ENCODE measurements at regions not wholly inside any gene's neighbourhood (a gene's known extent, or its start where the extent isn't known, plus 50 kb on each side); places are given as distances from the start of the nearest gene placed in this dataset.

- intact Hi-C loops (cut with micrococcal nuclease) (loop anchor here (10.0 kb wide), 1 partner anchor 295 kb away; no protein-coding TSS in a partner anchor), dilution Hi-C loops (cut with MboI; ENCODE audit: extremely low pct_ligation_motif_present, low sequenced_read_pairs) (no loop called here)
- H3K4me3 ChIP-seq (replicated peaks in 1 of 3; ENCODE audit: insufficient read depth in 1 of 3, low read depth in 1 of 3, low read length in 3 of 3): no peak overlapping the region
- H3K27me3 ChIP-seq (ENCODE audit: control insufficient read depth in 2 of 2, insufficient read depth in 2 of 2, low read length in 2 of 2): no peaks in the 10 kb centered on the region
- H3K4me1 ChIP-seq (ENCODE audit: control insufficient read depth, extremely low read depth, insufficient read depth, low read length): no peaks in the 10 kb centered on the region
- H3K9me1 ChIP-seq (replicated peaks; ENCODE audit: control insufficient read depth, extremely low read depth, insufficient read depth, low read length): no peaks in the 10 kb centered on the region
- no peak for DNase-seq (ENCODE audit: low read depth, low spot score)
- H3K27ac ChIP-seq (ENCODE audit: insufficient read depth, low read depth, low read length): no peak overlapping the region
- ChIA-PET POLR2A (no interaction called here), CTCF (interaction anchor here (1.5 kb wide), 1 partner anchor 207 kb away, joined by 3 read pairs; no protein-coding TSS in a partner anchor)
- H2AFZ ChIP-seq (ENCODE audit: low read depth, low read length): no peak overlapping the region
- H3K4me2 ChIP-seq (ENCODE audit: insufficient read depth, low read length): no peak overlapping the region
- no peaks in the 10 kb centered on the region for H4K20me1 ChIP-seq (replicated peaks; ENCODE audit: control insufficient read depth, extremely low read depth, insufficient read depth, low read length)
- no peaks in the 10 kb centered on the region for H3K79me2 ChIP-seq (ENCODE audit: control insufficient read depth, insufficient read depth, low read length)
- BruUV-seq (replicated peaks): no TSS peak
- H3K9me3 ChIP-seq (replicated peaks; ENCODE audit: control insufficient read depth, insufficient read depth, low read length): no peaks in the 10 kb centered on the region
- TF ChIP-seq POLR2A (IDR thresholded peaks at IDR 0.05; ENCODE audit: low read depth, low read length) (no peak), JUN (IDR thresholded peaks at IDR 0.05; ENCODE audit: borderline replicate concordance, insufficient read depth, insufficient read length, low read depth) (no peak), MYC (IDR thresholded peaks at IDR 0.05; ENCODE audit: low read depth, low read length) (no peak), FOS (IDR thresholded peaks at IDR 0.05; ENCODE audit: borderline replicate concordance, insufficient read depth, low read length) (no peak), MAX (IDR thresholded peaks at IDR 0.05; ENCODE audit: insufficient read depth, insufficient read length) (no peak), GATA2 (IDR thresholded peaks at IDR 0.05; ENCODE audit: insufficient read depth, insufficient read length, low read depth, low read length) (no peak), POLR2AphosphoS5 (IDR thresholded peaks at IDR 0.05; ENCODE audit: insufficient read depth, low read depth, low read length) (no peak), CTCF (IDR thresholded peaks at IDR 0.05; ENCODE audit: extremely low read depth in 1 of 2, insufficient read depth in 1 of 2, low read depth in 1 of 2, low read length in 2 of 2) (no peak), EZH2 (IDR thresholded peaks at IDR 0.05; ENCODE audit: borderline replicate concordance, low read depth, low read length, severe bottlenecking) (no peak)
- no peaks in the 10 kb centered on the region for H3K36me3 ChIP-seq (ENCODE audit: control insufficient read depth in 2 of 2, extremely low read depth in 1 of 2, insufficient read depth in 2 of 2, low read length in 2 of 2)
- FAIRE-seq: no peak
- no peak overlapping the region for H3K9ac ChIP-seq (replicated peaks; ENCODE audit: extremely low read depth, insufficient read depth, low read length)
Measured at GRCh38 chr15:97210277-97210676, 750.2 kb upstream of the ARRDC4 start.

All from endothelial cell of umbilical vein (primary cell).